Mesendoderm (in vitro differentiated cells): ENCODE measurements at regions not wholly inside any gene's neighbourhood (a gene's known extent, or its start where the extent isn't known, plus 50 kb on each side); places are given as distances from the start of the nearest gene placed in this dataset.
"Not testable (repeated sequence)": the region's sequence is repeated elsewhere in the genome, so short reads cannot be mapped to it uniquely, and the experiment has no call there.

Experiments used
- DNase-seq: peaks from one replicate; pipeline ENCODE4 v3.0.0; 2013
- H2AK5ac ChIP-seq: 2 replicates; pipeline ENCODE4 v1.6.1; 2013; ENCODE audit warnings: low read length, inconsistent platforms
- H2BK120ac ChIP-seq: 2 replicates; pipeline ENCODE4 v1.6.1; 2013; ENCODE audit warnings: low read depth, mild to moderate bottlenecking, low read length, moderate library complexity, mixed read lengths
- H2BK15ac ChIP-seq: replicated peaks from 2 replicates; pipeline ENCODE4 v1.6.1; 2013; ENCODE audit warnings: low read depth, mild to moderate bottlenecking, moderate library complexity
- H2BK5ac ChIP-seq: 2 replicates; pipeline ENCODE4 v1.6.1; 2013; ENCODE audit warnings: low read length, inconsistent platforms
- H3K18ac ChIP-seq: 2 replicates; pipeline ENCODE4 v1.6.1; 2013; ENCODE audit warnings: mild to moderate bottlenecking, low read length, mixed read lengths
- H3K23ac ChIP-seq: one replicate; pipeline ENCODE4 v1.6.1; 2013; ENCODE audit warnings: low read length
- H3K27ac ChIP-seq: 2 replicates; pipeline ENCODE4 v1.5.1; 2013; ENCODE audit warnings: low read depth, mild to moderate bottlenecking, inconsistent platforms, low read length, moderate library complexity
- H3K27me3 ChIP-seq: 2 replicates; pipeline ENCODE4 v1.6.1; 2013; ENCODE audit warnings: low read length, control low read depth, mild to moderate bottlenecking, inconsistent platforms; ENCODE audit not compliant: insufficient read depth, poor library complexity
- H3K36me3 ChIP-seq: 2 replicates; pipeline ENCODE4 v1.6.1; 2013; ENCODE audit warnings: low read length, inconsistent platforms; ENCODE audit not compliant: control insufficient read depth, insufficient read depth
- H3K4ac ChIP-seq: one replicate; pipeline ENCODE4 v1.6.1; 2013; ENCODE audit warnings: low read depth, mild to moderate bottlenecking, low read length, moderate library complexity
- H3K4me1 ChIP-seq: 2 replicates; pipeline ENCODE4 v1.6.1; 2013; ENCODE audit warnings: low read depth, low read length, inconsistent platforms; ENCODE audit not compliant: control insufficient read depth
- H3K4me2 ChIP-seq: 2 replicates; pipeline ENCODE4 v1.6.1; 2013; ENCODE audit warnings: low read length
- H3K4me3 ChIP-seq: 2 replicates; pipeline ENCODE4 v1.5.1; 2013; ENCODE audit warnings: mild to moderate bottlenecking, low read length
- H3K56ac ChIP-seq: one replicate; pipeline ENCODE4 v1.6.1; 2013; ENCODE audit warnings: low read length
- H3K79me1 ChIP-seq: 2 replicates; pipeline ENCODE4 v1.6.1; 2013; ENCODE audit warnings: low read length, inconsistent platforms
- H3K79me2 ChIP-seq: 2 replicates; pipeline ENCODE4 v1.6.1; 2013; ENCODE audit warnings: mild to moderate bottlenecking, low read length; ENCODE audit not compliant: control insufficient read depth, insufficient read depth
- H3K9ac ChIP-seq: 2 replicates; pipeline ENCODE4 v1.6.1; 2013; ENCODE audit warnings: low read length, inconsistent platforms
- H4K5ac ChIP-seq: one replicate; pipeline ENCODE4 v1.6.1; 2013; ENCODE audit warnings: low read length
- H4K8ac ChIP-seq: one replicate; pipeline ENCODE4 v1.6.1; 2013; ENCODE audit warnings: low read depth, mild to moderate bottlenecking, control low read depth, low read length, moderate library complexity
- WGBS: extraction: QIAGEN DNeasy Blood & Tissue Kit; methylation state at CpG from one replicate; pipeline ENCODE4 v1.1.7; 2013; ENCODE audit warnings: low lambda C conversion rate, missing lambda C conversion rate; ENCODE audit not compliant: insufficient coverage; ENCODE audit errors: extremely low coverage; 5-methylcytosine and 5-hydroxymethylcytosine counted together

DNA sequence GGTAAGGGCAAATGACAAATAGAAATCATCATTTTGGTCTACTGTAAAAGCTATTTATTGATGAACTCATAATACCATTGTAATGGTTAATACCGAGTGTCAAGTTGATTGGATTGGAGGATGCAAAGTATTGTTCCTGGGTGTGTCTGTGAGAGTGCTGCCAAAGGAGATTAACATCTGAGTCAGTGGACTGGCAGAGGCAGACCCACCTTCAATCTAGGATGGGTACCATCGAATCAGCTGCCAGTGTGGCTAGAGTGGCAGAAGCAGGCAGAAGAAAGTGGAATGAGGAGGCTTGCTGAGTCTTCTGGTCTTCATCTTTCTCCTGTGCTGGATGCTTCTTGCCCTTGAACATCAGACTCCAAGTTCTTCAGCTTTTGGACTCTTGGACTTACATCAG, 2092.2 kb upstream of the RAG2 start:
- H2BK15ac ChIP-seq, H3K4me3 ChIP-seq, H3K4me2 ChIP-seq, H3K9ac ChIP-seq, H3K56ac ChIP-seq, H2AK5ac ChIP-seq, DNase-seq, H3K27ac ChIP-seq, H2BK5ac ChIP-seq, H3K79me2 ChIP-seq, H4K5ac ChIP-seq, H2BK120ac ChIP-seq, H3K23ac ChIP-seq, H3K27me3 ChIP-seq, H3K36me3 ChIP-seq, H3K4ac ChIP-seq, H3K4me1 ChIP-seq, H3K79me1 ChIP-seq, H4K8ac ChIP-seq, H3K18ac ChIP-seq: not testable (repeated sequence)
- WGBS = no CpG with 5 or more reads among the region's 2 CpGs

DNA sequence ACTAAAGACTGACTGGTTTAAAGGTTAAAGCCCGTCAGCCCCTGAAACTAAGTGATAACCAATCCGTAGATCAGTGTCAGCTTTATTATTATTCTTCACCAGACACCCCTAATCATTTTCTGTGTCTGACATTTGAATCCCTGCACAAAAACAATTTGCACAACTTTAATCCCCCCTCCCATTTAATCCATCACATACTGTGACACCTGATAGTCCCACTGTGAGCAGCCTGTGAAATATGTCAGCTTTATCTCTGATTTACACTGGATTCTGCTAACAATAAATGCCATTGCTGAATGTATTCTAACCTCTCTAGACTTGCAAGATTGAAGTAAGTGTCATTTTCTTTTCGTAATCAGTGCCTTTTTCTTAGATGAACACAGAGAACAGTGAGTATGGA, 2089.0 kb upstream of the RAG2 start:
- no peaks in the 10 kb centered on the region for H3K79me1 ChIP-seq
- no peak overlapping the region for H2AK5ac ChIP-seq
- H4K5ac ChIP-seq = no peak overlapping the region
- H3K56ac ChIP-seq = no peak overlapping the region
- no peaks in the 10 kb centered on the region for H3K4me1 ChIP-seq
- H2BK15ac ChIP-seq = no peak overlapping the region
- H3K4me3 ChIP-seq = no peak overlapping the region
- no peak overlapping the region for H3K18ac ChIP-seq
- H3K23ac ChIP-seq = no peak overlapping the region
- DNase-seq = peak; percentile 5
- no peaks in the 10 kb centered on the region for H3K36me3 ChIP-seq
- H3K4ac ChIP-seq = no peak overlapping the region
- no peaks in the 10 kb centered on the region for H3K79me2 ChIP-seq
- no peak overlapping the region for H2BK120ac ChIP-seq
- H2BK5ac ChIP-seq = no peak overlapping the region
- no peak overlapping the region for H3K9ac ChIP-seq
- H3K4me2 ChIP-seq = no peak overlapping the region
- no CpG with 5 or more reads among the region's 3 CpGs for WGBS
- no peaks in the 10 kb centered on the region for H3K27me3 ChIP-seq
- no peak overlapping the region for H3K27ac ChIP-seq
- H4K8ac ChIP-seq = no peak overlapping the region

GRCh38 chr11:38683484-38683883, 2085.4 kb upstream of the RAG2 start:
- no peak overlapping the region for H2BK120ac ChIP-seq

GRCh38 chr11:38680746-38681145, 2082.7 kb upstream of the RAG2 start:
- Histone ChIP-seq H3K4me3 (no peak overlapping the region), H3K79me2 (no peaks in the 10 kb centered on the region), H3K4me2 (no peak overlapping the region), H4K5ac (no peak overlapping the region), H3K27me3 (no peaks in the 10 kb centered on the region), H3K9ac (no peak overlapping the region), H4K8ac (no peak overlapping the region), H2BK120ac (no peak overlapping the region), H3K56ac (no peak overlapping the region), H3K23ac (no peak overlapping the region), H2BK5ac (no peak overlapping the region), H2BK15ac (no peak overlapping the region), H3K27ac (no peak overlapping the region), H3K36me3 (no peaks in the 10 kb centered on the region), H3K79me1 (no peaks in the 10 kb centered on the region), H3K4ac (no peak overlapping the region), H2AK5ac (no peak overlapping the region), H3K18ac (no peak overlapping the region), H3K4me1 (no peaks in the 10 kb centered on the region)
- DNase-seq = no peak
- WGBS = no CpG with 5 or more reads among the region's 2 CpGs

More at GRCh38 chr11:38683484-38683883, 2085.4 kb upstream of the RAG2 start:
- H3K4me1 ChIP-seq = no peaks in the 10 kb centered on the region
- no peaks in the 10 kb centered on the region for H3K79me2 ChIP-seq
- no peak overlapping the region for H2BK5ac ChIP-seq
- H3K4me3 ChIP-seq = no peak overlapping the region
- no peak overlapping the region for H3K4ac ChIP-seq
- H4K5ac ChIP-seq = no peak overlapping the region
- H3K9ac ChIP-seq = no peak overlapping the region
- no CpG with 5 or more reads among the region's 2 CpGs for WGBS
- no peak overlapping the region for H3K27ac ChIP-seq
- no peak overlapping the region for H3K56ac ChIP-seq
- no peaks in the 10 kb centered on the region for H3K36me3 ChIP-seq
- no peak overlapping the region for H4K8ac ChIP-seq
- no peak for DNase-seq
- no peak overlapping the region for H2AK5ac ChIP-seq
- no peaks in the 10 kb centered on the region for H3K79me1 ChIP-seq
- no peaks in the 10 kb centered on the region for H3K27me3 ChIP-seq
- no peak overlapping the region for H3K23ac ChIP-seq
- no peak overlapping the region for H3K18ac ChIP-seq
- no peak overlapping the region for H2BK15ac ChIP-seq
- H3K4me2 ChIP-seq = no peak overlapping the region

DNA sequence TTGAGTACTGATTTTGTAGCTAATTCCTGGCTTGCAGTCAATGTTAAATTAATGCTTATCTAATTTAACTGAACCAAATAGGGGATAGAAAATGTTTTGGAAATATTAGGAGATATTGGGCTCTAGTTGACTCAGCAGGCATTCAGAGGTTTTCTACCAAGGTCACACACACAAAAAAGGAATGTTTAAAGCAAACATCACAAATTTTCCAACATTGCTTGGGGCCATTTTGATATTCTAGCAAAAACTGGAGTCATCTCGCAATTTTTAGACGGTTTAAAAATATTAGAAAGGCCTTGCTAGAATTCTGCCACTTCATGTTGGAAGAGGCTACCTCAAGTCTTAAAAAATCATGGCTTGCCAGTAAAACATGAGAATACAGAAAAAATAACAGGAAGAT, 2082.1 kb upstream of the RAG2 start:
- no peak overlapping the region for H2BK120ac ChIP-seq
- no CpG with 5 or more reads among the region's 2 CpGs for WGBS

DNA sequence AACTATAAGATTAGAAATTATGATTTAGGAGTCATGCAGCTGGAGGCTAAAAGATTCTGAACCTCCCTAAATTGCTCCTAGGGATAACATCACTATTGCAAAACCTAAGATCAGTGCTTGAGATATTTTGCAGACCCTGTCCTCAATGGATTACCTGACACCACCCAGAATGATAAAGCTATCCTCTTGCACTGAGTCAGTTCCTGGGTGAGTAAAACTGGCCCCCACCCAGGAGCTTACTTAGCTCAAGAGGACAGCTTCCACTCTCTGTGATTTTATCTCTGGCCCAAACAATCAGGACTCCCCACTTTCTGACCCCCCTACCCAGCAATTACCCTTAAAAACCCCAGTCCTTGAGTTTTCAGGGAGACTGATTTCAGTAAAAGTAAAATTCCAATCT, 2074.4 kb upstream of the RAG2 start:
- Histone ChIP-seq H3K4me3 (no peak overlapping the region), H3K9ac (no peak overlapping the region), H3K23ac (no peak overlapping the region), H3K36me3 (no peaks in the 10 kb centered on the region), H2BK120ac (no peak overlapping the region), H3K27ac (no peak overlapping the region), H3K4me2 (no peak overlapping the region), H3K79me2 (no peaks in the 10 kb centered on the region), H2BK5ac (no peak overlapping the region), H3K79me1 (no peaks in the 10 kb centered on the region), H3K18ac (no peak overlapping the region), H3K27me3 (no peaks in the 10 kb centered on the region), H2AK5ac (no peak overlapping the region), H3K56ac (no peak overlapping the region), H3K4me1 (no peaks in the 10 kb centered on the region), H4K8ac (no peak overlapping the region), H2BK15ac (no peak overlapping the region), H4K5ac (no peak overlapping the region), H3K4ac (no peak overlapping the region)
- DNase-seq = no peak

More for the DNA sequence above, 2082.1 kb upstream of the RAG2 start:
- no peaks in the 10 kb centered on the region for H3K27me3 ChIP-seq
- H3K4me3 ChIP-seq = no peak overlapping the region
- no peak overlapping the region for H3K4ac ChIP-seq
- H2BK15ac ChIP-seq = no peak overlapping the region
- H4K5ac ChIP-seq = no peak overlapping the region
- H3K79me1 ChIP-seq = no peaks in the 10 kb centered on the region
- no peak overlapping the region for H2BK5ac ChIP-seq
- H3K79me2 ChIP-seq = no peaks in the 10 kb centered on the region
- H3K4me2 ChIP-seq = no peak overlapping the region
- no peak for DNase-seq
- no peak overlapping the region for H3K23ac ChIP-seq
- H3K18ac ChIP-seq = no peak overlapping the region
- no peak overlapping the region for H3K56ac ChIP-seq
- no peak overlapping the region for H4K8ac ChIP-seq
- no peaks in the 10 kb centered on the region for H3K4me1 ChIP-seq
- H3K9ac ChIP-seq = no peak overlapping the region
- H3K36me3 ChIP-seq = no peaks in the 10 kb centered on the region
- no peak overlapping the region for H2AK5ac ChIP-seq
- no peak overlapping the region for H3K27ac ChIP-seq
